Spleen (tissue), 7 donors: ENCODE measurements at regions not wholly inside any gene's neighbourhood (a gene's known extent, or its start where the extent isn't known, plus 50 kb on each side); places are given as distances from the start of the nearest gene placed in this dataset.
"Not testable (repeated sequence)": the region's sequence is repeated elsewhere in the genome, so short reads cannot be mapped to it uniquely, and the experiment has no call there.

ENCODE experiments used
- POLR2A ChIP-seq, 3 donors: fragments of 450-650 bp; IDR thresholded peaks; one replicate each; pipeline ENCODE4 v1.5.1; 2017; ENCODE audit warnings: antibody characterized with exemption in 3 of 3, mild to moderate bottlenecking in 1 of 3
- TF ChIP-seq, protein P1 (sequence below), 11 experiments: fragments of 200-600 bp in 7 of 11; fragments of 450-650 bp in 4 of 11; sonication (generic) in 4 of 11; IDR thresholded peaks in 8 of 11; conservative IDR thresholded peaks in 3 of 11; 1 replicate in 7 of 11; 2 replicates in 4 of 11; pipeline versions ENCODE4 v1.4.0 to v1.8.0; 2016 to 2021; ENCODE audit warnings: antibody characterized with exemption in 11 of 11, inconsistent platforms in 4 of 11, mild to moderate bottlenecking in 1 of 11
- donor health status: DM: no; HTN: no; CAD: no; lungs with moderate emphysema.
- donor health status: DM: no; HTN: no; CAD: no.
- donor health status: DM: no; HTN: no; CAD: no.

- TF ChIP-seq, protein P1, sequence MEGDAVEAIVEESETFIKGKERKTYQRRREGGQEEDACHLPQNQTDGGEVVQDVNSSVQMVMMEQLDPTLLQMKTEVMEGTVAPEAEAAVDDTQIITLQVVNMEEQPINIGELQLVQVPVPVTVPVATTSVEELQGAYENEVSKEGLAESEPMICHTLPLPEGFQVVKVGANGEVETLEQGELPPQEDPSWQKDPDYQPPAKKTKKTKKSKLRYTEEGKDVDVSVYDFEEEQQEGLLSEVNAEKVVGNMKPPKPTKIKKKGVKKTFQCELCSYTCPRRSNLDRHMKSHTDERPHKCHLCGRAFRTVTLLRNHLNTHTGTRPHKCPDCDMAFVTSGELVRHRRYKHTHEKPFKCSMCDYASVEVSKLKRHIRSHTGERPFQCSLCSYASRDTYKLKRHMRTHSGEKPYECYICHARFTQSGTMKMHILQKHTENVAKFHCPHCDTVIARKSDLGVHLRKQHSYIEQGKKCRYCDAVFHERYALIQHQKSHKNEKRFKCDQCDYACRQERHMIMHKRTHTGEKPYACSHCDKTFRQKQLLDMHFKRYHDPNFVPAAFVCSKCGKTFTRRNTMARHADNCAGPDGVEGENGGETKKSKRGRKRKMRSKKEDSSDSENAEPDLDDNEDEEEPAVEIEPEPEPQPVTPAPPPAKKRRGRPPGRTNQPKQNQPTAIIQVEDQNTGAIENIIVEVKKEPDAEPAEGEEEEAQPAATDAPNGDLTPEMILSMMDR (IDR thresholded peaks at IDR 0.05 in 8 of 11, conservative IDR thresholded peaks at IDR 0.05 in 3 of 11): not testable (repeated sequence)
- TF ChIP-seq POLR2A (IDR thresholded peaks at IDR 0.05): not testable (repeated sequence)
These were observed 1199.0 kb downstream of the TYW1 start for GRCh38 chr7:68195642-68196041.
